GM06990 (cell line): ENCODE measurements at regions not wholly inside any gene's neighbourhood (a gene's known extent, or its start where the extent isn't known, plus 50 kb on each side); places are given as distances from the start of the nearest gene placed in this dataset.

Experiments used
- DNase-seq: peaks from one replicate; pipeline ENCODE4 v3.0.0-alpha.2; 2011; ENCODE audit not compliant: insufficient read length; ENCODE audit errors: extremely low read depth
- H3K27me3 ChIP-seq: replicated peaks from 2 replicates; pipeline ENCODE4 v1.6.0; 2011; ENCODE audit warnings: low read length; ENCODE audit not compliant: control insufficient read depth, insufficient read depth
- H3K36me3 ChIP-seq: 2 replicates; pipeline ENCODE4 v1.5.1; 2011; ENCODE audit warnings: low read length; ENCODE audit not compliant: control insufficient read depth, insufficient read depth
- H3K4me3 ChIP-seq: replicated peaks from 2 replicates; pipeline ENCODE4 v1.5.1; 2011; ENCODE audit warnings: low read depth, mild to moderate bottlenecking, control low read depth, low read length
- CTCF ChIP-seq: IDR thresholded peaks from 2 replicates; pipeline ENCODE4 v1.5.1; 2011; ENCODE audit warnings: low read length, control low read depth, mild to moderate bottlenecking, inconsistent platforms; ENCODE audit not compliant: insufficient read depth, poor library complexity, severe bottlenecking

- DNase-seq, result no peak
- H3K4me3 ChIP-seq, result no peak overlapping the region
- no peak for TF ChIP-seq CTCF
- H3K36me3 ChIP-seq, result no peaks in the 10 kb centered on the region
- H3K27me3 ChIP-seq, result no peaks in the 10 kb centered on the region
Measured at GRCh38 chr16:10312008-10312407, 73.9 kb upstream of the ATF7IP2 start.

- Histone ChIP-seq H3K27me3 (no peaks in the 10 kb centered on the region), H3K36me3 (no peaks in the 10 kb centered on the region), H3K4me3 (no peak overlapping the region)
- TF ChIP-seq CTCF, result no peak
- DNase-seq, result peak; percentile 70
Measured at GRCh38 chr16:10312784-10313724, 72.8 kb upstream of the ATF7IP2 start.

GRCh38 chr16:10314317-10314716, 71.5 kb upstream of the ATF7IP2 start:
- TF ChIP-seq CTCF, result no peak
- no peak for DNase-seq
- no peak overlapping the region for H3K4me3 ChIP-seq

GRCh38 chr16:10314811-10315210, 71.0 kb upstream of the ATF7IP2 start:
- no peak overlapping the region for H3K4me3 ChIP-seq
- TF ChIP-seq CTCF, result peak; percentile 8
- no peaks in the 10 kb centered on the region for H3K27me3 ChIP-seq
- no peak for DNase-seq
- no peaks in the 10 kb centered on the region for H3K36me3 ChIP-seq

More at GRCh38 chr16:10314317-10314716, 71.5 kb upstream of the ATF7IP2 start:
- Histone ChIP-seq H3K27me3 (no peaks in the 10 kb centered on the region), H3K36me3 (no peaks in the 10 kb centered on the region)

- Histone ChIP-seq H3K4me3 (no peak overlapping the region), H3K27me3 (no peaks in the 10 kb centered on the region), H3K36me3 (no peaks in the 10 kb centered on the region)
- no peak for TF ChIP-seq CTCF
- no peak for DNase-seq
Measured at GRCh38 chr16:10317425-10318001, 68.3 kb upstream of the ATF7IP2 start.
